OCI-LY3 (cell line): ENCODE measurements at regions not wholly inside any gene's neighbourhood (a gene's known extent, or its start where the extent isn't known, plus 50 kb on each side); places are given as distances from the start of the nearest gene placed in this dataset.

Source experiments
- H2AFZ ChIP-seq: fragments of 200-600, 300-600 bp; shearing (Covaris generic); 2 replicates; pipeline ENCODE4 v1.6.0; 2014; ENCODE audit warnings: antibody characterized with exemption, low read depth, low read length
- H3K27ac ChIP-seq: fragments of 200-600, 300-600 bp; sonication (generic); 2 replicates; pipeline ENCODE4 v1.5.1; 2014; ENCODE audit warnings: mild to moderate bottlenecking, low read length, moderate library complexity, mixed read lengths
- H3K27me3 ChIP-seq: fragments of 200-600, 300-600 bp; sonication (generic); 2 replicates; pipeline ENCODE4 v1.6.1; 2014; ENCODE audit warnings: low read depth, low read length, mixed read lengths
- H3K36me3 ChIP-seq: fragments of 200-600, 300-600 bp; sonication (generic); replicated peaks from 2 replicates; pipeline ENCODE3; 2014; ENCODE audit warnings: low read depth, low read length, mixed read lengths
- H3K4me1 ChIP-seq: fragments of 300-600, 200-600 bp; sonication (generic); 2 replicates; pipeline ENCODE4 v1.6.1; 2014; ENCODE audit warnings: low read length, mixed read lengths
- H3K4me2 ChIP-seq: fragments of 200-600, 300-600 bp; sonication (generic); 2 replicates; pipeline ENCODE4 v1.6.1; 2014; ENCODE audit warnings: low read length, mixed read lengths
- H3K4me3 ChIP-seq: fragments of 300-600, 200-600 bp; sonication (generic); 2 replicates; pipeline ENCODE4 v1.5.1; 2014; ENCODE audit warnings: antibody characterized with exemption, mild to moderate bottlenecking, low read length, moderate library complexity
- H3K79me2 ChIP-seq: fragments of 300-600, 200-600 bp; shearing (Covaris generic); 2 replicates; pipeline ENCODE4 v1.6.1; 2014; ENCODE audit warnings: mild to moderate bottlenecking, low read length, mixed read lengths
- H3K9ac ChIP-seq: fragments of 300-600, 200-600 bp; shearing (Covaris generic); 2 replicates; pipeline ENCODE4 v1.6.0; 2014; ENCODE audit warnings: mild to moderate bottlenecking, low read length, moderate library complexity
- H3K9me3 ChIP-seq: fragments of 200-600, 300-600 bp; shearing (Covaris generic); 2 replicates; pipeline ENCODE4 v1.6.1; 2014; ENCODE audit warnings: low read length, mixed read lengths; ENCODE audit not compliant: insufficient read depth
- H4K20me1 ChIP-seq: fragments of 200-600, 300-600 bp; sonication (generic); 2 replicates; pipeline ENCODE4 v1.6.1; 2016; ENCODE audit warnings: low read length, mixed read lengths; ENCODE audit not compliant: insufficient read depth
- EZH2phosphoT487 ChIP-seq: fragments of 200-600 bp; shearing (Covaris generic); IDR thresholded peaks from 2 replicates; pipeline ENCODE4 v1.6.1; 2018; ENCODE audit warnings: antibody characterized with exemption, mixed run types, low read depth
- TF ChIP-seq, protein P1 (sequence below): fragments of 200-600, 300-600 bp; sonication (generic); IDR thresholded peaks from 2 replicates; pipeline ENCODE4 v1.5.1; 2014; ENCODE audit warnings: antibody characterized with exemption, low read length, low read depth

DNA sequence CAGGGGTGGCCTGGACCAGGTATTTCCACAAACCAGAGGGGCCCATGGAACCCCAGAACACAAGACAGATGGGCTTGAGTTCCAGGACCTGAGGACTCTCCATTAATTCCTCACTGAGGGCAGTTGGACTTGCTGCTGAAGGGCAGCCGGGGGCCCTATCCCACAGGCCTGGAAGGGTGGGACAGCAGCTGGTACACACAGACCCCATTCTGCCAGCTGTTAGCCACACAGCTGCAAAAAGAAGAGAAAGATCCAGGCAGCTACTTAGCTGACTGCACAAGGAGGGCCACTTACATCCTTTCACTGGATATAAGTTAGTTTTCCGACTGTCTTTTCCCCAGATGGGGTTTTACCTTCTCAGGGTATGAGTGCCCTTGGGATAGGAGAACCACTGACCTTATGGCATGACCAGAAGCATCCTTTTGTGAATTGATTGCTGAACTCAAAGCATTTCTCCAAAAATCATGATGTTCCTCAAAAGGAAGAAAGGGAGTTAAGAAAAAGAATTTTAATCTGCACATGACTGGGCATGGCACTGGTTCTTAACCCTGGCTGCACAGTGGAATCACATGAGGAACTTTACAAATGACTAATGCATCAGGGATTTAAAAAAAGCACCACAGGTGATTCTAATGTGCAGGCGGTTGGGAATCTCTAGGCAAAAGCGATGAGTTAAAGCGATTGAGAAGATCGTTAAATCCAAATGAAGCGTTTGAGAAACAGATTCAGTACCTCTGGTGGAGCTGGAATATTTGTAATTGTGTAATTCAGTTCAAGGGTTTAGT is 199.4 kb downstream of the TFAP2A start:
- Histone ChIP-seq H3K27me3 (no peaks in the 10 kb centered on the region), H3K9ac (no peak overlapping the region), H3K4me1 (no peaks in the 10 kb centered on the region), H3K27ac (no peak overlapping the region), H3K4me3 (no peak overlapping the region), H3K79me2 (no peaks in the 10 kb centered on the region), H3K9me3 (no peaks in the 10 kb centered on the region), H3K4me2 (no peak overlapping the region), H3K36me3 (no peaks in the 10 kb centered on the region), H2AFZ (no peak overlapping the region), H4K20me1 (no peaks in the 10 kb centered on the region)
- TF ChIP-seq, protein P1, sequence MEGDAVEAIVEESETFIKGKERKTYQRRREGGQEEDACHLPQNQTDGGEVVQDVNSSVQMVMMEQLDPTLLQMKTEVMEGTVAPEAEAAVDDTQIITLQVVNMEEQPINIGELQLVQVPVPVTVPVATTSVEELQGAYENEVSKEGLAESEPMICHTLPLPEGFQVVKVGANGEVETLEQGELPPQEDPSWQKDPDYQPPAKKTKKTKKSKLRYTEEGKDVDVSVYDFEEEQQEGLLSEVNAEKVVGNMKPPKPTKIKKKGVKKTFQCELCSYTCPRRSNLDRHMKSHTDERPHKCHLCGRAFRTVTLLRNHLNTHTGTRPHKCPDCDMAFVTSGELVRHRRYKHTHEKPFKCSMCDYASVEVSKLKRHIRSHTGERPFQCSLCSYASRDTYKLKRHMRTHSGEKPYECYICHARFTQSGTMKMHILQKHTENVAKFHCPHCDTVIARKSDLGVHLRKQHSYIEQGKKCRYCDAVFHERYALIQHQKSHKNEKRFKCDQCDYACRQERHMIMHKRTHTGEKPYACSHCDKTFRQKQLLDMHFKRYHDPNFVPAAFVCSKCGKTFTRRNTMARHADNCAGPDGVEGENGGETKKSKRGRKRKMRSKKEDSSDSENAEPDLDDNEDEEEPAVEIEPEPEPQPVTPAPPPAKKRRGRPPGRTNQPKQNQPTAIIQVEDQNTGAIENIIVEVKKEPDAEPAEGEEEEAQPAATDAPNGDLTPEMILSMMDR: no peak

DNA sequence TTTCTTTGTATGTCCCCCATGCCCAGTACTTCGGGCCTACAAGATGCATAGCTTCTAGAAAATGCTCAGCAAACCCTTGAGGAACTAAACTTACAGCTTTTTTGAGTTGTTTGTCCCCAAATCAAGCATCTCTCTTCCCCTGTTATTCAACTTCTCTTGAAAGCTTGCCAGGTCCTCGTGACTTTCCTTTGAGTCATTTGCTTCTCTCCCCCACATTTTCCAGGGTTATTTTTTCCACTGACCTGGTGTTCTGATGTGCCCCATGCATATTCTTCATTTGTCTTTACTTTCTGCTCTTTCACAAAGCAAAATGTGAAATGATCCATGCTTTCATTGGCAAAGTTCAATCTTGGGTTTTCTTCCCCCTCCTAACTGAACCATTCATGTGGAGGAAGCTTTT is 204.8 kb downstream of the TFAP2A start:
- Histone ChIP-seq H2AFZ (no peak overlapping the region), H3K27me3 (no peaks in the 10 kb centered on the region), H3K4me2 (no peak overlapping the region), H4K20me1 (no peaks in the 10 kb centered on the region), H3K79me2 (no peaks in the 10 kb centered on the region), H3K36me3 (no peaks in the 10 kb centered on the region), H3K9me3 (no peaks in the 10 kb centered on the region), H3K9ac (no peak overlapping the region), H3K4me1 (no peaks in the 10 kb centered on the region), H3K4me3 (no peak overlapping the region), H3K27ac (no peak overlapping the region)
- TF ChIP-seq, protein P1: no peak
- no peak for TF ChIP-seq EZH2phosphoT487

DNA sequence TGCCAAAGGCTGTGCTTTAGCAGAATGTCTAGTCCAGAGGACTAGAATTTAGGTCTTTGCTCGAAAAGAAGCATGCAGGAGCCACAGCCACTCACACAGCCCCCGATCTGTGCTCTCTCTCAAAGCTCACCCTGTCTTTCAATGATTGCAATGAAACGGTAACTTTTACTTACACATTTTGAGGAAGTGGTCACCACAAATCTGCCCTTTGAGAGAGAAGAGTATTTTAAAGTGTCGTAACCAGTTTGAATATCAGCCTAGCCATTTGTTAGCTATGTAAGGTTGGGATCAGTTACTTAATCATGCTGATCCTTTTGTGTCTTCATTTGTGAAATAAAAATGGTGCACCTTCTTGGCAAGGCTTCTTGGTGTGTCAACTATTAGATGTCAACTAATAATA is 209.0 kb downstream of the TFAP2A start:
- Histone ChIP-seq H2AFZ (no peak overlapping the region), H4K20me1 (no peaks in the 10 kb centered on the region), H3K4me2 (no peak overlapping the region), H3K27ac (no peak overlapping the region), H3K27me3 (no peaks in the 10 kb centered on the region), H3K4me1 (no peaks in the 10 kb centered on the region), H3K36me3 (no peaks in the 10 kb centered on the region), H3K9ac (no peak overlapping the region), H3K9me3 (no peaks in the 10 kb centered on the region), H3K4me3 (no peak overlapping the region), H3K79me2 (no peaks in the 10 kb centered on the region)
- TF ChIP-seq, protein P1: no peak
- no peak for TF ChIP-seq EZH2phosphoT487

DNA sequence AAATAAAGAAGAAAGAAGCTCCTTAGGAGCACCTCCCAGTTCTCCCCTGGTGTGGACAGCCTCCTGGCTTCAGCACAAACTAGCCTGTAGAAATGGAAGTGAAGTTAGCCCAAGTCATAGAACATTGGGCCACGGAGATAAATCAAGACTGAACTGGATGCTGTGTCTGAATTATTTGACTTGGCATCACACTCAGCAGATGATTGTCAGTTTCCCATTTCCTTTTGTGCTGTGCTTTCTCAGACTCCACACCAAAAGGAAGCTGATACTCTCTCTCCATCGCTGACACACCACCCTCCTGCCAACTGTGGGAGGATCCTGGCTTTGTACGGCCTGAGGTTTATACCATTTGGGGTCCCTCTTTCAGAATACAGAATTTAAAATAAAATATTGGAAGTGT is 209.8 kb downstream of the TFAP2A start:
- no peak overlapping the region for H3K27ac ChIP-seq
- H4K20me1 ChIP-seq: no peaks in the 10 kb centered on the region
- H3K9me3 ChIP-seq: no peaks in the 10 kb centered on the region
- no peaks in the 10 kb centered on the region for H3K36me3 ChIP-seq
- no peak overlapping the region for H3K4me2 ChIP-seq
- H3K4me1 ChIP-seq: no peaks in the 10 kb centered on the region
- H3K79me2 ChIP-seq: no peaks in the 10 kb centered on the region
- no peaks in the 10 kb centered on the region for H3K27me3 ChIP-seq
- no peak overlapping the region for H3K4me3 ChIP-seq
- H2AFZ ChIP-seq: no peak overlapping the region
- H3K9ac ChIP-seq: no peak overlapping the region
- TF ChIP-seq EZH2phosphoT487: no peak
- TF ChIP-seq, protein P1: no peak
